Left renal cortex interstitium (tissue), 4 donors: ENCODE measurements at regions not wholly inside any gene's neighbourhood (a gene's known extent, or its start where the extent isn't known, plus 50 kb on each side); places are given as distances from the start of the nearest gene placed in this dataset.

ENCODE experiments used
- DNase-seq, 4 donors: peaks; one replicate each; pipeline ENCODE4 v3.0.0-alpha.2; 2013; ENCODE audit warnings: low read depth in 4 of 4, low spot score in 2 of 4, missing footprints in 1 of 4

- DNase-seq, result no peak
Observed at GRCh38 chr11:25859776-25860175, 472.2 kb upstream of the ANO3 start.

- DNase-seq, result peak in 3 of 4 donors; percentile 39 to 62 (median 42)
Observed at GRCh38 chr11:25860677-25861450, 471.1 kb upstream of the ANO3 start.

- no peak for DNase-seq
Observed at GRCh38 chr11:25862159-25862558, 469.8 kb upstream of the ANO3 start.

GRCh38 chr11:25863986-25864385 lies 467.9 kb upstream of the ANO3 start:
- no peak for DNase-seq

GRCh38 chr11:25876456-25876965 lies 455.4 kb upstream of the ANO3 start:
- no peak for DNase-seq

- no peak for DNase-seq
Observed at GRCh38 chr11:25886036-25886435, 445.9 kb upstream of the ANO3 start.

GRCh38 chr11:25890626-25891260 lies 441.2 kb upstream of the ANO3 start:
- no peak for DNase-seq

- no peak for DNase-seq
Observed at GRCh38 chr11:25891960-25892359, 440.0 kb upstream of the ANO3 start.

- no peak for DNase-seq
Observed at GRCh38 chr11:25899617-25900160, 432.2 kb upstream of the ANO3 start.

- DNase-seq, result no peak
Observed at GRCh38 chr11:25900814-25901213, 431.1 kb upstream of the ANO3 start.

GRCh38 chr11:25901415-25901814 lies 430.5 kb upstream of the ANO3 start:
- no peak for DNase-seq

- no peak for DNase-seq
Observed at GRCh38 chr11:25902476-25902875, 429.5 kb upstream of the ANO3 start.

- DNase-seq, result no peak
Observed at GRCh38 chr11:25908726-25909125, 423.2 kb upstream of the ANO3 start.

- DNase-seq, result no peak
Observed at GRCh38 chr11:25910086-25910485, 421.8 kb upstream of the ANO3 start.

GRCh38 chr11:25920356-25920755 lies 411.6 kb upstream of the ANO3 start:
- peak in 1 of 4 donors; percentile 29 for DNase-seq

GRCh38 chr11:25924586-25924985 lies 407.3 kb upstream of the ANO3 start:
- no peak for DNase-seq

GRCh38 chr11:25925359-25925758 lies 406.6 kb upstream of the ANO3 start:
- no peak for DNase-seq

GRCh38 chr11:25927411-25927953 lies 404.4 kb upstream of the ANO3 start:
- DNase-seq, result no peak

- DNase-seq, result no peak
Observed at GRCh38 chr11:25928076-25928475, 403.9 kb upstream of the ANO3 start.

GRCh38 chr11:25938952-25939351 lies 393.0 kb upstream of the ANO3 start:
- no peak for DNase-seq

- DNase-seq, result no peak
Observed at GRCh38 chr11:25939691-25940090, 392.2 kb upstream of the ANO3 start.

- DNase-seq, result no peak
Observed at GRCh38 chr11:25941353-25941752, 390.6 kb upstream of the ANO3 start.
